OCI-LY3 (cell line): ENCODE measurements at regions not wholly inside any gene's neighbourhood (a gene's known extent, or its start where the extent isn't known, plus 50 kb on each side); places are given as distances from the start of the nearest gene placed in this dataset.
A peak's percentile ranks its signal among the peaks of the same experiment; 100 is the strongest.

ENCODE experiments used
- H2AFZ ChIP-seq: fragments of 200-600, 300-600 bp; shearing (Covaris generic); 2 replicates; pipeline ENCODE4 v1.6.0; 2014; ENCODE audit warnings: antibody characterized with exemption, low read depth, low read length
- H3K27ac ChIP-seq: fragments of 200-600, 300-600 bp; sonication (generic); 2 replicates; pipeline ENCODE4 v1.5.1; 2014; ENCODE audit warnings: mild to moderate bottlenecking, low read length, moderate library complexity, mixed read lengths
- H3K27me3 ChIP-seq: fragments of 200-600, 300-600 bp; sonication (generic); 2 replicates; pipeline ENCODE4 v1.6.1; 2014; ENCODE audit warnings: low read depth, low read length, mixed read lengths
- H3K36me3 ChIP-seq: fragments of 200-600, 300-600 bp; sonication (generic); replicated peaks from 2 replicates; pipeline ENCODE3; 2014; ENCODE audit warnings: low read depth, low read length, mixed read lengths
- H3K4me1 ChIP-seq: fragments of 300-600, 200-600 bp; sonication (generic); 2 replicates; pipeline ENCODE4 v1.6.1; 2014; ENCODE audit warnings: low read length, mixed read lengths
- H3K4me2 ChIP-seq: fragments of 200-600, 300-600 bp; sonication (generic); 2 replicates; pipeline ENCODE4 v1.6.1; 2014; ENCODE audit warnings: low read length, mixed read lengths
- H3K4me3 ChIP-seq: fragments of 300-600, 200-600 bp; sonication (generic); 2 replicates; pipeline ENCODE4 v1.5.1; 2014; ENCODE audit warnings: antibody characterized with exemption, mild to moderate bottlenecking, low read length, moderate library complexity
- H3K79me2 ChIP-seq: fragments of 300-600, 200-600 bp; shearing (Covaris generic); 2 replicates; pipeline ENCODE4 v1.6.1; 2014; ENCODE audit warnings: mild to moderate bottlenecking, low read length, mixed read lengths
- H3K9ac ChIP-seq: fragments of 300-600, 200-600 bp; shearing (Covaris generic); 2 replicates; pipeline ENCODE4 v1.6.0; 2014; ENCODE audit warnings: mild to moderate bottlenecking, low read length, moderate library complexity
- H3K9me3 ChIP-seq: fragments of 200-600, 300-600 bp; shearing (Covaris generic); 2 replicates; pipeline ENCODE4 v1.6.1; 2014; ENCODE audit warnings: low read length, mixed read lengths; ENCODE audit not compliant: insufficient read depth
- H4K20me1 ChIP-seq: fragments of 200-600, 300-600 bp; sonication (generic); 2 replicates; pipeline ENCODE4 v1.6.1; 2016; ENCODE audit warnings: low read length, mixed read lengths; ENCODE audit not compliant: insufficient read depth
- EZH2phosphoT487 ChIP-seq: fragments of 200-600 bp; shearing (Covaris generic); IDR thresholded peaks from 2 replicates; pipeline ENCODE4 v1.6.1; 2018; ENCODE audit warnings: antibody characterized with exemption, mixed run types, low read depth
- TF ChIP-seq, protein P1 (sequence below): fragments of 200-600, 300-600 bp; sonication (generic); IDR thresholded peaks from 2 replicates; pipeline ENCODE4 v1.5.1; 2014; ENCODE audit warnings: antibody characterized with exemption, low read length, low read depth

DNA sequence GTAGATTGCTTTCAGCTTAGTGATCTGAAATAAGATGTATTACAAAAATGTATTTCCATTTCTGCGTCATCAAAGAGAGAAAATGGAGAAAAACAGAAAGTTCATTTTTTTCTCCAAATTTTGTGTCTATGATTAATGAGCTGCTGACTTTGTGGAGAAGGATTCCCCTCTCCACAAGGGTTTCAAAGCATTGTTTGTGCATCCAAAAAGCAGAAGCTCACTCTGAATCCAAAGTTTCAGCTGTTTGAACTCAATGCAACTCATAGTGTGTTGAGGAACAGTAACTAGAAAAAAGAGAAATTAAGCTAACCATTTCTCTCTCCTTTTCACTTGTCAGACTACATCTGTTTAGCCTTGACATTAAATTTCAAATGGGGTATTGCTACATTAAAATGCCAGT lies 62.9 kb upstream of the SLC7A11 start:
- peak overlapping the region; percentile 33 for H3K27ac ChIP-seq

DNA sequence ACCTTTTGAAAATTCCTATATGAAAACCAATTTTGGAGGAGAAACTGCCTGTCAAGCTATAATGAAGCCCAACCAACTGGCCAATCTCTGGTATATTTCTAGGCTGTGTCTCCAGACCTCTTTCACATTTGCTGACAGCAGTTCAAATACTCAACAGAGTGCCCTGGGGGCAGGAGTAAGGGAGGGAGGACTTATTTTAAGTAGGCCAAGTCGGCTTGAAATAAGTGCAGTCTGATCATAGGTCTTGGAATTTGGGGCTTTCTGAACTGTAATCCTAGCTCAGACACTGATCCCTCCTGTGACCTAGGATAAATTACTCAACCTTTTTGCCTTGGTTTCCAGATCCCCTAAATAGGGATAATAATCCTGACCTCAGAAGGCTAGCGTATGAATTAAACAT lies 59.4 kb upstream of the SLC7A11 start:
- Histone ChIP-seq H3K79me2 (no peaks in the 10 kb centered on the region), H2AFZ (no peak overlapping the region), H3K4me2 (no peak overlapping the region), H4K20me1 (no peaks in the 10 kb centered on the region), H3K27ac (no peak overlapping the region), H3K4me3 (no peak overlapping the region), H3K36me3 (no peaks in the 10 kb centered on the region), H3K9me3 (no peaks in the 10 kb centered on the region), H3K4me1 (peaks cover 15% of the 10 kb centered on the region), H3K9ac (no peak overlapping the region), H3K27me3 (no peaks in the 10 kb centered on the region)
- TF ChIP-seq, protein P1, sequence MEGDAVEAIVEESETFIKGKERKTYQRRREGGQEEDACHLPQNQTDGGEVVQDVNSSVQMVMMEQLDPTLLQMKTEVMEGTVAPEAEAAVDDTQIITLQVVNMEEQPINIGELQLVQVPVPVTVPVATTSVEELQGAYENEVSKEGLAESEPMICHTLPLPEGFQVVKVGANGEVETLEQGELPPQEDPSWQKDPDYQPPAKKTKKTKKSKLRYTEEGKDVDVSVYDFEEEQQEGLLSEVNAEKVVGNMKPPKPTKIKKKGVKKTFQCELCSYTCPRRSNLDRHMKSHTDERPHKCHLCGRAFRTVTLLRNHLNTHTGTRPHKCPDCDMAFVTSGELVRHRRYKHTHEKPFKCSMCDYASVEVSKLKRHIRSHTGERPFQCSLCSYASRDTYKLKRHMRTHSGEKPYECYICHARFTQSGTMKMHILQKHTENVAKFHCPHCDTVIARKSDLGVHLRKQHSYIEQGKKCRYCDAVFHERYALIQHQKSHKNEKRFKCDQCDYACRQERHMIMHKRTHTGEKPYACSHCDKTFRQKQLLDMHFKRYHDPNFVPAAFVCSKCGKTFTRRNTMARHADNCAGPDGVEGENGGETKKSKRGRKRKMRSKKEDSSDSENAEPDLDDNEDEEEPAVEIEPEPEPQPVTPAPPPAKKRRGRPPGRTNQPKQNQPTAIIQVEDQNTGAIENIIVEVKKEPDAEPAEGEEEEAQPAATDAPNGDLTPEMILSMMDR = no peak
- no peak for TF ChIP-seq EZH2phosphoT487

More for the DNA sequence above, 62.9 kb upstream of the SLC7A11 start:
- Histone ChIP-seq H3K79me2 (no peaks in the 10 kb centered on the region), H4K20me1 (no peaks in the 10 kb centered on the region), H3K4me3 (no peak overlapping the region), H2AFZ (no peak overlapping the region; the same call in 1 of the 2 replicates), H3K27me3 (no peaks in the 10 kb centered on the region), H3K36me3 (peaks cover 6% of the 10 kb centered on the region), H3K4me1 (peaks cover 24% of the 10 kb centered on the region), H3K4me2 (peak overlapping the region; percentile 15), H3K9me3 (peaks cover 7% of the 10 kb centered on the region), H3K9ac (no peak overlapping the region)
- no peak for TF ChIP-seq EZH2phosphoT487
- TF ChIP-seq, protein P1 = no peak

DNA sequence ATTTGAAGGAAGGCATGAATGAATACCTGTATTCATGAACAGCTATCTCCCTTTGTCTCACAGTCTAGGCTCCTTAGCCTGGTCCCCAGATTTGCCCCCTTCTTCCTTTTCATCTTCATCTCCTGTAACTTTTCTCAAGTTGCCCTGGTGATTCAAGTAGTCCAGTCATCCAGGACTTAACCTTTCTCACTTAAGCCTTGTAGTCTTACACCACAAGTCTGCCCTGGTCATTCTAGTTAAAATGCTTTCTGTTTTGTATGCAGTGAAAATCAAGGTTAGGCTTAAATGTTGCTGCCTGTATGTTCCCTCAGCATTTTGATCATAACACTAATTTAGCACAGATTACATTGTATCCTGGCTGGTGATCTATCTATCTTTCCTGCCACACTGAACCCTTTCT lies 58.5 kb upstream of the SLC7A11 start:
- Histone ChIP-seq H3K4me1 (peaks cover 12% of the 10 kb centered on the region), H3K36me3 (no peaks in the 10 kb centered on the region), H3K4me3 (no peak overlapping the region), H3K9me3 (no peaks in the 10 kb centered on the region), H3K9ac (no peak overlapping the region), H3K79me2 (no peaks in the 10 kb centered on the region), H3K4me2 (no peak overlapping the region), H3K27me3 (no peaks in the 10 kb centered on the region), H2AFZ (peak overlapping the region; percentile 1; the same call in 1 of the 2 replicates), H4K20me1 (no peaks in the 10 kb centered on the region), H3K27ac (no peak overlapping the region)
- TF ChIP-seq EZH2phosphoT487 = no peak
- TF ChIP-seq, protein P1 = no peak

DNA sequence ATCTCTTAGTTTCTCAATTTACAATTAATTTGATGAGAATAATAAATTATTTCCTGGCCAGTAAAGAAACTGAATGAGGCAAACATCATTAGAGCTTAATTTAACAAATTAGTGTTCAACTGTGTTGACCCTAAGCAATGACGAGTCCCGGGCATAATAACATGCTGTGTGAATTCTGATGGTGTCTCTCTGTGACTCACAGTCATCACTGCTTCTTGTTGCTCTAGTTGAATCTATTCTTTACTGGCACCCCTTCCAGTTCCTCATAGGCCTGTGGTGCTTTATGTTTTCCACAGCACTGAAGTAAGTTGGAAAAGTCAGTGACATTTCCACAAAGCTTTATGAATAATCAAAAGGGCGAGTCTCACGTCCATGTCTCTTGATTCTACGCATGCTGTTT lies 57.7 kb upstream of the SLC7A11 start:
- Histone ChIP-seq H3K27me3 (no peaks in the 10 kb centered on the region), H2AFZ (no peak overlapping the region), H3K4me3 (no peak overlapping the region), H3K4me2 (no peak overlapping the region), H3K4me1 (peaks cover 4% of the 10 kb centered on the region), H3K79me2 (no peaks in the 10 kb centered on the region), H3K9ac (no peak overlapping the region), H3K9me3 (no peaks in the 10 kb centered on the region), H4K20me1 (no peaks in the 10 kb centered on the region), H3K27ac (no peak overlapping the region), H3K36me3 (no peaks in the 10 kb centered on the region)
- TF ChIP-seq, protein P1 = no peak
- TF ChIP-seq EZH2phosphoT487 = no peak
